SK-N-MC (cell line): ENCODE measurements at regions not wholly inside any gene's neighbourhood (a gene's known extent, or its start where the extent isn't known, plus 50 kb on each side); places are given as distances from the start of the nearest gene placed in this dataset.

Source experiments
- EZH2 ChIP-seq: fragments of 200-600 bp; sonication (generic); IDR thresholded peaks from one replicate; pipeline ENCODE4 v1.6.1; 2017; ENCODE audit warnings: antibody characterized with exemption
- POLR2AphosphoS5 ChIP-seq: IDR thresholded peaks from 2 replicates; pipeline ENCODE4 v1.6.1; 2012; ENCODE audit warnings: mild to moderate bottlenecking, low read depth, low read length, borderline replicate concordance

- no peak for TF ChIP-seq EZH2
- TF ChIP-seq POLR2AphosphoS5, result no peak
Measured at GRCh38 chr18:22106536-22107292, 62.7 kb upstream of the GATA6 start.
